ENCODE measurements at regions not wholly inside any gene's neighbourhood (a gene's known extent, or its start where the extent isn't known, plus 50 kb on each side); places are given as distances from the start of the nearest gene placed in this dataset.

DNA sequence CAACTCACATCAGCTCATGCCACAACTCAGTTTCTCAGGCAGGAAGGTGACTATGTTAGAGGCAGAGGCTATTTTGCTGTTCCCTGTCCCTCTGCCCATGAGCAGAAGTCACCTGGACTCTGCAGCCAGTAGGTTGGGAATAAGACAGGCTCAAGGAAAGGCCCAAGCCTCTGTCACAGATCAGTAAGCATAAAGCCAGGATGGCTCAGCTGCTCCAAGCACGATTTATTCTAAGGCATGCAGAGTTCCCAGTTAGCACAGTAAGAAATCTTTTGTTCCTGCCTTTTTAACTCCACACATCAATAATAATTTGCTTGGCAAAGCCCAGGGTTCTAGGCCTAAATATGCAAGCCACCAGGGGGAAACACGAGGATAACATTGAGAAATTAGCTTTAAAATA lies 249.0 kb upstream of the ADRA1B start:
- Histone ChIP-seq H3K27me3 (no peaks in the 10 kb centered on the region), H3K4me3 (no peak overlapping the region), H3K9me3 (peaks cover 0 to 10% (median 0%) of the 10 kb centered on the region in 11 donors), H3K27ac (no peak overlapping the region), H3K4me1 (no peaks in the 10 kb centered on the region), H3K36me3 (no peaks in the 10 kb centered on the region)
- DNase-seq (no peak), ATAC-seq (no peak)
- WGBS, 2 donors, result 57 to 64% methylated on average over 2 of the region's 2 CpGs
- TF ChIP-seq, protein P1, sequence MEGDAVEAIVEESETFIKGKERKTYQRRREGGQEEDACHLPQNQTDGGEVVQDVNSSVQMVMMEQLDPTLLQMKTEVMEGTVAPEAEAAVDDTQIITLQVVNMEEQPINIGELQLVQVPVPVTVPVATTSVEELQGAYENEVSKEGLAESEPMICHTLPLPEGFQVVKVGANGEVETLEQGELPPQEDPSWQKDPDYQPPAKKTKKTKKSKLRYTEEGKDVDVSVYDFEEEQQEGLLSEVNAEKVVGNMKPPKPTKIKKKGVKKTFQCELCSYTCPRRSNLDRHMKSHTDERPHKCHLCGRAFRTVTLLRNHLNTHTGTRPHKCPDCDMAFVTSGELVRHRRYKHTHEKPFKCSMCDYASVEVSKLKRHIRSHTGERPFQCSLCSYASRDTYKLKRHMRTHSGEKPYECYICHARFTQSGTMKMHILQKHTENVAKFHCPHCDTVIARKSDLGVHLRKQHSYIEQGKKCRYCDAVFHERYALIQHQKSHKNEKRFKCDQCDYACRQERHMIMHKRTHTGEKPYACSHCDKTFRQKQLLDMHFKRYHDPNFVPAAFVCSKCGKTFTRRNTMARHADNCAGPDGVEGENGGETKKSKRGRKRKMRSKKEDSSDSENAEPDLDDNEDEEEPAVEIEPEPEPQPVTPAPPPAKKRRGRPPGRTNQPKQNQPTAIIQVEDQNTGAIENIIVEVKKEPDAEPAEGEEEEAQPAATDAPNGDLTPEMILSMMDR (IDR thresholded peaks at IDR 0.05), result no peak
- intact Hi-C loops (cut with DNase I), result no loop called here

GRCh38 chr5:159668556-159668955 lies 247.7 kb upstream of the ADRA1B start:
- TF ChIP-seq, protein P1 (IDR thresholded peaks at IDR 0.05), result no peak
- Histone ChIP-seq H3K27ac (no peak overlapping the region), H3K36me3 (no peaks in the 10 kb centered on the region), H3K27me3 (no peaks in the 10 kb centered on the region), H3K9me3 (peaks cover 0 to 16% (median 0%) of the 10 kb centered on the region in 11 donors), H3K4me3 (no peak overlapping the region), H3K4me1 (no peaks in the 10 kb centered on the region)
- 81 to 82% methylated on average over 3 of the region's 3 CpGs for WGBS, 2 donors
- intact Hi-C loops (cut with DNase I), result no loop called here
- ATAC-seq (no peak), DNase-seq (no peak)

- intact Hi-C loops (cut with DNase I), result no loop called here
- WGBS, 2 donors, result 74 to 79% methylated on average over 4 of the region's 4 CpGs
- TF ChIP-seq, protein P1 (IDR thresholded peaks at IDR 0.05), result no peak
These were observed 246.7 kb upstream of the ADRA1B start for GRCh38 chr5:159669559-159669958.

GRCh38 chr5:159671886-159672285 lies 244.4 kb upstream of the ADRA1B start:
- peaks cover 0 to 16% (median 0%) of the 10 kb centered on the region in 11 donors for H3K9me3 ChIP-seq
- no peak overlapping the region for H3K4me3 ChIP-seq
- TF ChIP-seq, protein P1 (IDR thresholded peaks at IDR 0.05), result no peak
- ATAC-seq (no peak), DNase-seq (no peak)
- no peaks in the 10 kb centered on the region for H3K27me3 ChIP-seq
- H3K27ac ChIP-seq, result no peak overlapping the region
- no peaks in the 10 kb centered on the region for H3K36me3 ChIP-seq
- intact Hi-C loops (cut with DNase I), result no loop called here
- no peaks in the 10 kb centered on the region for H3K4me1 ChIP-seq

More at GRCh38 chr5:159669559-159669958, 246.7 kb upstream of the ADRA1B start:
- Histone ChIP-seq H3K27me3 (no peaks in the 10 kb centered on the region), H3K4me1 (no peaks in the 10 kb centered on the region), H3K36me3 (no peaks in the 10 kb centered on the region), H3K4me3 (no peak overlapping the region), H3K27ac (no peak overlapping the region), H3K9me3 (peaks cover 0 to 16% (median 0%) of the 10 kb centered on the region in 11 donors)
- no peak for ATAC-seq
- no peak for DNase-seq

Data from heart right ventricle (tissue), 16 donors.